AG04450 (cell line): ENCODE measurements at regions not wholly inside any gene's neighbourhood (a gene's known extent, or its start where the extent isn't known, plus 50 kb on each side); places are given as distances from the start of the nearest gene placed in this dataset.
"Not testable (repeated sequence)": the region's sequence is repeated elsewhere in the genome, so short reads cannot be mapped to it uniquely, and the experiment has no call there.

Experiments
- CTCF ChIA-PET: fragments of 300-600, 350-600 bp; formaldehyde crosslinking; extraction: SDS; loops from one replicate; lab custom pipeline; 2022; ENCODE audit warnings: antibody characterized with exemption, inconsistent platforms; lab: Charles Lee
- POLR2A ChIA-PET: fragments of 350-600 bp; formaldehyde crosslinking; extraction: SDS; loops from one replicate; lab custom pipeline; 2021; ENCODE audit warnings: antibody characterized with exemption, inconsistent platforms; lab: Yijun Ruan, JAX
- DNase-seq: peaks from one replicate; pipeline ENCODE4 v3.0.0-alpha.2; 2011; ENCODE audit warnings: low read depth, low spot score
- H3K27ac ChIP-seq: one replicate; pipeline ENCODE4 v1.5.1; 2012; ENCODE audit warnings: low read depth, low read length, control low read depth
- H3K27me3 ChIP-seq: one replicate; pipeline ENCODE4 v1.6.0; 2012; ENCODE audit warnings: low read length; ENCODE audit not compliant: control insufficient read depth, insufficient read depth
- H3K4me3 ChIP-seq: 2 replicates; pipeline ENCODE4 v1.5.1; 2011; ENCODE audit warnings: mild to moderate bottlenecking, low read depth, low read length, control low read depth
- H3K9me3 ChIP-seq: 2 replicates; pipeline ENCODE4 v1.5.1; 2012; ENCODE audit warnings: low read length; ENCODE audit not compliant: control insufficient read depth, insufficient read depth
- CTCF ChIP-seq: IDR thresholded peaks from 2 replicates; pipeline ENCODE4 v1.5.1; 2011; ENCODE audit warnings: low read depth, low read length, control low read depth, inconsistent platforms

- Histone ChIP-seq H3K9me3 (no peaks in the 10 kb centered on the region), H3K27ac (no peak overlapping the region), H3K27me3 (no peaks in the 10 kb centered on the region), H3K4me3 (no peak overlapping the region)
- TF ChIP-seq CTCF, result no peak
- POLR2A ChIA-PET, result no interaction called here
- no peak for DNase-seq
- CTCF ChIA-PET, result no interaction called here
Observed at GRCh38 chr5:21452449-21452848, 1400.7 kb downstream of the CDH12 start.

GRCh38 chr5:21432646-21433045 lies 1420.5 kb downstream of the CDH12 start:
- POLR2A ChIA-PET, result no interaction called here
- no peak for DNase-seq

GRCh38 chr5:21424907-21425306 lies 1428.2 kb downstream of the CDH12 start:
- ChIA-PET POLR2A (no interaction called here), CTCF (interaction anchor here (1.0 kb wide), 1 partner anchor 34 kb away, joined by 8 read pairs; no protein-coding TSS in a partner anchor)
- Histone ChIP-seq H3K27ac (no peak overlapping the region), H3K9me3 (no peaks in the 10 kb centered on the region), H3K4me3 (no peak overlapping the region), H3K27me3 (no peaks in the 10 kb centered on the region)
- DNase-seq, result no peak
- TF ChIP-seq CTCF, result no peak

More at GRCh38 chr5:21432646-21433045, 1420.5 kb downstream of the CDH12 start:
- CTCF ChIA-PET, result interaction anchor here (0.6 kb wide), 1 partner anchor 1596 kb away, joined by 3 read pairs; no protein-coding TSS in a partner anchor
- no peak for TF ChIP-seq CTCF
- Histone ChIP-seq H3K27me3 (no peaks in the 10 kb centered on the region), H3K27ac (no peak overlapping the region), H3K9me3 (no peaks in the 10 kb centered on the region), H3K4me3 (no peak overlapping the region)

- no peak for TF ChIP-seq CTCF
- POLR2A ChIA-PET, result no interaction called here
- CTCF ChIA-PET, result interaction anchor here (0.8 to 1.4 kb wide), 2 partner anchors 9 to 40 kb away, joined by 3 to 5 read pairs; no protein-coding TSS in a partner anchor
Observed at GRCh38 chr5:21419383-21419782, 1431.4 kb upstream of the CDH18 start.

GRCh38 chr5:21402089-21402488 lies 1414.1 kb upstream of the CDH18 start:
- CTCF ChIA-PET, result interaction anchor here (1.2 kb wide), 1 partner anchor 11 kb away, joined by 3 read pairs; no protein-coding TSS in a partner anchor
- H3K27me3 ChIP-seq, H3K27ac ChIP-seq, H3K4me3 ChIP-seq, H3K9me3 ChIP-seq, DNase-seq, POLR2A ChIA-PET: not testable (repeated sequence)

More at GRCh38 chr5:21419383-21419782, 1431.4 kb upstream of the CDH18 start:
- Histone ChIP-seq H3K4me3 (no peak overlapping the region), H3K27ac (no peak overlapping the region), H3K27me3 (no peaks in the 10 kb centered on the region), H3K9me3 (no peaks in the 10 kb centered on the region)
- DNase-seq, result no peak
